Adrenal gland (tissue), 9 donors: ENCODE measurements at regions not wholly inside any gene's neighbourhood (a gene's known extent, or its start where the extent isn't known, plus 50 kb on each side); places are given as distances from the start of the nearest gene placed in this dataset.

ENCODE experiments used
- DNase-seq, 7 donors: peaks; one replicate each; pipeline ENCODE4 v3.0.0-alpha.2; 2019 to 2020
- H3K27ac ChIP-seq, 5 donors: fragments of 200-600 bp; sonication (generic) in 4 of 5; 1 replicate in 3 of 5; 2 replicates in 2 of 5; pipeline versions ENCODE4 v1.5.1 to v1.8.0; 2016 to 2020; ENCODE audit warnings: mild to moderate bottlenecking in 1 of 5
- H3K27me3 ChIP-seq: fragments of 200-600 bp; 2 replicates; pipeline ENCODE4 v1.8.0; 2021
- H3K36me3 ChIP-seq, 2 donors: fragments of 200-600 bp; replicated peaks in 1 of 2; 1 replicate in 1 of 2; 2 replicates in 1 of 2; pipeline versions ENCODE4 v1.5.1 to v1.8.0; 2018 to 2022
- H3K4me1 ChIP-seq, 2 donors: fragments of 200-600 bp; replicated peaks in 1 of 2; 1 replicate in 1 of 2; 2 replicates in 1 of 2; pipeline versions ENCODE4 v1.5.1 to v1.8.0; 2018 to 2021
- H3K4me3 ChIP-seq, 4 donors: fragments of 200-600 bp; sonication (generic) in 3 of 4; one replicate each; pipeline ENCODE4 v1.5.1; 2016 to 2018
- H3K9me3 ChIP-seq, 3 donors: fragments of 200-600 bp; sonication (generic) in 1 of 3; replicated peaks in 1 of 3; 1 replicate in 2 of 3; 2 replicates in 1 of 3; pipeline versions ENCODE4 v1.5.1 to v1.8.0; 2016 to 2021
- CTCF ChIP-seq, 6 experiments: fragments of 450-650 bp in 4 of 6; fragments of 200-600 bp in 2 of 6; sonication (generic) in 1 of 6; IDR thresholded peaks; 1 replicate in 5 of 6; 2 replicates in 1 of 6; pipeline versions ENCODE4 v1.5.1 to v1.8.0; 2016 to 2021; ENCODE audit warnings: antibody characterized with exemption in 6 of 6, mild to moderate bottlenecking in 2 of 6, moderate library complexity in 1 of 6
- POLR2A ChIP-seq, 2 donors: fragments of 450-650 bp; IDR thresholded peaks; one replicate each; pipeline ENCODE4 v1.6.1; 2017; ENCODE audit warnings: antibody characterized with exemption in 2 of 2, mild to moderate bottlenecking in 2 of 2, moderate library complexity in 1 of 2
- WGBS, 4 donors: extraction: QIAGEN DNeasy Blood & Tissue Kit in 2 of 4; methylation state at CpG; one replicate each; pipeline versions ENCODE4 v1.1.5 to v1.1.7; 2013 to 2017; 5-methylcytosine and 5-hydroxymethylcytosine counted together
- intact Hi-C, 2 donors: fragments of 100-400 bp; cut with DNase I; formaldehyde crosslinking; loops; one replicate each; pipeline versions ENCODE4 v1.14.1 to v1.15.0; 2022 to 2023
- donor health status: healthy with polysubstance abuse.
- donor health status: Bipolar disorder and iron deficiency.
- donor health status: DM: yes; HTN: yes; CAD: no.
- donor health status: DM: no; HTN: no; CAD: no.
- donor health status: DM: no; HTN: no; CAD: no.

- H3K36me3 ChIP-seq: no peaks in the 10 kb centered on the region
- no peak overlapping the region for H3K4me3 ChIP-seq
- 70 to 85% (median 81%) methylated on average over 17 to 23 of the region's 23 CpGs for WGBS, 4 donors
- no peak for TF ChIP-seq CTCF (IDR thresholded peaks at IDR 0.05)
- no peak for TF ChIP-seq POLR2A (IDR thresholded peaks at IDR 0.05)
- no peak for DNase-seq
- no peak overlapping the region for H3K27ac ChIP-seq
- intact Hi-C loops: no loop called here
- H3K27me3 ChIP-seq: no peaks in the 10 kb centered on the region
- H3K4me1 ChIP-seq: no peaks in the 10 kb centered on the region
- H3K9me3 ChIP-seq: no peaks in the 10 kb centered on the region
Measured at GRCh38 chr4:3715855-3716630, 50.1 kb upstream of the ADRA2C start.

GRCh38 chr4:3715061-3715854 lies 50.9 kb upstream of the ADRA2C start:
- no peak for TF ChIP-seq POLR2A (IDR thresholded peaks at IDR 0.05)
- TF ChIP-seq CTCF (IDR thresholded peaks at IDR 0.05): no peak
- Histone ChIP-seq H3K4me1 (no peaks in the 10 kb centered on the region), H3K27ac (no peak overlapping the region), H3K4me3 (no peak overlapping the region), H3K36me3 (no peaks in the 10 kb centered on the region), H3K9me3 (no peaks in the 10 kb centered on the region), H3K27me3 (no peaks in the 10 kb centered on the region)
- no peak for DNase-seq
- intact Hi-C loops: no loop called here
- WGBS, 4 donors: 45 to 79% (median 73%) methylated on average over 9 to 23 of the region's 23 CpGs

GRCh38 chr4:3714642-3715001 lies 51.6 kb upstream of the ADRA2C start:
- Histone ChIP-seq H3K9me3 (no peaks in the 10 kb centered on the region), H3K27me3 (no peaks in the 10 kb centered on the region), H3K36me3 (no peaks in the 10 kb centered on the region), H3K4me3 (no peak overlapping the region), H3K4me1 (no peaks in the 10 kb centered on the region), H3K27ac (no peak overlapping the region)
- intact Hi-C loops: no loop called here
- WGBS, 4 donors: 76 to 87% (median 79%) methylated on average over 4 of the region's 4 CpGs
- DNase-seq: no peak
- TF ChIP-seq POLR2A (IDR thresholded peaks at IDR 0.05) (no peak), CTCF (IDR thresholded peaks at IDR 0.05) (no peak)

GRCh38 chr4:3713817-3714641 lies 52.2 kb upstream of the ADRA2C start:
- Histone ChIP-seq H3K4me1 (no peaks in the 10 kb centered on the region), H3K9me3 (no peaks in the 10 kb centered on the region), H3K36me3 (no peaks in the 10 kb centered on the region), H3K27me3 (no peaks in the 10 kb centered on the region), H3K4me3 (no peak overlapping the region), H3K27ac (no peak overlapping the region)
- intact Hi-C loops: no loop called here
- no peak for TF ChIP-seq CTCF (IDR thresholded peaks at IDR 0.05)
- TF ChIP-seq POLR2A (IDR thresholded peaks at IDR 0.05): no peak
- DNase-seq: no peak
- WGBS, 4 donors: 88 to 95% (median 90%) methylated on average over 12 to 13 of the region's 13 CpGs
